CD4-positive, CD25-positive, alpha-beta regulatory T cell (primary cell): ENCODE measurements at regions not wholly inside any gene's neighbourhood (a gene's known extent, or its start where the extent isn't known, plus 50 kb on each side); places are given as distances from the start of the nearest gene placed in this dataset.

Experiments used
- ATAC-seq, 2 donors: fragments of 150-1000 bp; cut with Tn5 transposase; one replicate each; pipeline ENCODE4 v1.10.0; 2021; ENCODE audit warnings: low read depth in 2 of 2, moderate number of reproducible peaks in 2 of 2, moderate library complexity in 1 of 2
- DNase-seq, 3 donors: peaks; one replicate each; pipeline versions ENCODE4 v3.0.0 to v3.0.0-alpha.2; 2012 to 2022; ENCODE audit warnings: mixed read lengths in 1 of 3
- H3K27ac ChIP-seq: one replicate; pipeline ENCODE4 v1.7.0; 2013; ENCODE audit warnings: mild to moderate bottlenecking, low read length; ENCODE audit not compliant: insufficient read depth, poor library complexity, severe bottlenecking
- H3K27me3 ChIP-seq: one replicate; pipeline ENCODE4 v1.7.0; 2013; ENCODE audit warnings: low read length; ENCODE audit not compliant: control insufficient read depth, insufficient read depth
- H3K36me3 ChIP-seq: one replicate; pipeline ENCODE4 v1.7.0; 2013; ENCODE audit warnings: mild to moderate bottlenecking, low read length, moderate library complexity; ENCODE audit not compliant: control insufficient read depth, insufficient read depth
- H3K4me1 ChIP-seq: 2 replicates; pipeline ENCODE4 v1.7.0; 2013; ENCODE audit warnings: mild to moderate bottlenecking, low read length; ENCODE audit not compliant: insufficient read depth, control insufficient read depth, poor library complexity, severe bottlenecking
- H3K4me3 ChIP-seq: one replicate; pipeline ENCODE4 v1.7.0; 2013; ENCODE audit warnings: low read depth, mild to moderate bottlenecking, low read length, moderate library complexity
- H3K9me3 ChIP-seq, 2 experiments: 1 replicate in 1 of 2; 2 replicates in 1 of 2; pipeline ENCODE4 v1.7.0; 2013; ENCODE audit warnings: low read length in 2 of 2, mild to moderate bottlenecking in 1 of 2, moderate library complexity in 1 of 2; ENCODE audit not compliant: control insufficient read depth in 2 of 2
- H3K27ac Mint-ChIP-seq, 3 donors: one replicate each; pipeline ENCODE4 v1.8.0; 2020 to 2022; ENCODE audit warnings: mild to moderate bottlenecking in 3 of 3, mixed read lengths in 3 of 3, moderate library complexity in 2 of 3
- H3K27me3 Mint-ChIP-seq: one replicate; pipeline ENCODE4 v1.8.0; 2022; ENCODE audit warnings: mild to moderate bottlenecking, mixed read lengths
- H3K36me3 Mint-ChIP-seq: one replicate; pipeline ENCODE4 v1.8.0; 2020; ENCODE audit warnings: mixed read lengths
- H3K4me1 Mint-ChIP-seq, 4 donors: one replicate each; pipeline ENCODE4 v1.8.0; 2020 to 2022; ENCODE audit warnings: mixed read lengths in 4 of 4, mild to moderate bottlenecking in 1 of 4
- H3K4me3 Mint-ChIP-seq, 4 donors: one replicate each; pipeline ENCODE4 v1.8.0; 2020 to 2022; ENCODE audit warnings: mild to moderate bottlenecking in 4 of 4, mixed read lengths in 4 of 4, moderate library complexity in 3 of 4
- H3K9me3 Mint-ChIP-seq, 7 donors: one replicate each; pipeline ENCODE4 v1.8.0; 2020 to 2022; ENCODE audit warnings: mixed read lengths in 7 of 7, mild to moderate bottlenecking in 3 of 7, moderate library complexity in 2 of 7

DNA sequence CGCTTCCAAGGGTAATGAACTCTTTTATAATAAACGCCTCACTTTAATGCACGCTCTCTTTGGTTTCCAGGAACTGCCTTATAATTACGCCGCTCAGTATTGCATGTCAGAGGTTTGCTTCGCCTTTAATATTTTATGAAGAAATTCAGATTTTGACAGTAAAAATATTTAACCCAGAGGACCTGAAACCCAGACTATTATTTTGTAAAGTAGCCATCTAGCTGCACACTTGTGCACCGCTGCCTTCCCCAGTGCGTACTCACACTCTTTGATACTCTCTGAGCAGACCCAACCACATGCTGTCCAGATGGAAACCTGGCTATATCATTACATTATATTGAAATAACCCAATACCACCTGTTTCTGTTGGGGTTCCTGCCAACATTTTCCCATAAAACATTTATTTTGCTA, 270.1 kb downstream of the C1D start:
- Histone ChIP-seq H3K27ac (no peak overlapping the region), H3K4me3 (no peak overlapping the region), H3K4me1 (no peaks in the 10 kb centered on the region), H3K27me3 (no peaks in the 10 kb centered on the region), H3K36me3 (no peaks in the 10 kb centered on the region), H3K9me3 (no peaks in the 10 kb centered on the region)
- H3K27ac Mint-ChIP-seq: no peak overlapping the region
- DNase-seq (no peak), ATAC-seq (no peak)
- peaks cover 6% of the 10 kb centered on the region for H3K27me3 Mint-ChIP-seq
- H3K36me3 Mint-ChIP-seq: no peaks in the 10 kb centered on the region
- H3K4me1 Mint-ChIP-seq: no peaks in the 10 kb centered on the region
- peaks cover 0 to 2% (median 0%) of the 10 kb centered on the region in 7 donors for H3K9me3 Mint-ChIP-seq
- no peak overlapping the region for H3K4me3 Mint-ChIP-seq

- H3K27me3 Mint-ChIP-seq: peaks cover 13% of the 10 kb centered on the region
- H3K27ac Mint-ChIP-seq: no peak overlapping the region
- peaks cover 0 to 3% (median 0%) of the 10 kb centered on the region in 7 donors for H3K9me3 Mint-ChIP-seq
- no peaks in the 10 kb centered on the region for H3K27me3 ChIP-seq
- no peaks in the 10 kb centered on the region for H3K4me1 ChIP-seq
- H3K9me3 ChIP-seq: no peaks in the 10 kb centered on the region
- ATAC-seq (no peak), DNase-seq (no peak)
- no peaks in the 10 kb centered on the region for H3K36me3 ChIP-seq
- H3K4me3 ChIP-seq: no peak overlapping the region
- H3K27ac ChIP-seq: no peak overlapping the region
- H3K4me1 Mint-ChIP-seq: no peaks in the 10 kb centered on the region
- H3K36me3 Mint-ChIP-seq: no peaks in the 10 kb centered on the region
- no peak overlapping the region for H3K4me3 Mint-ChIP-seq
Observed at GRCh38 chr2:67797801-67798540, 264.8 kb downstream of the C1D start.

DNA sequence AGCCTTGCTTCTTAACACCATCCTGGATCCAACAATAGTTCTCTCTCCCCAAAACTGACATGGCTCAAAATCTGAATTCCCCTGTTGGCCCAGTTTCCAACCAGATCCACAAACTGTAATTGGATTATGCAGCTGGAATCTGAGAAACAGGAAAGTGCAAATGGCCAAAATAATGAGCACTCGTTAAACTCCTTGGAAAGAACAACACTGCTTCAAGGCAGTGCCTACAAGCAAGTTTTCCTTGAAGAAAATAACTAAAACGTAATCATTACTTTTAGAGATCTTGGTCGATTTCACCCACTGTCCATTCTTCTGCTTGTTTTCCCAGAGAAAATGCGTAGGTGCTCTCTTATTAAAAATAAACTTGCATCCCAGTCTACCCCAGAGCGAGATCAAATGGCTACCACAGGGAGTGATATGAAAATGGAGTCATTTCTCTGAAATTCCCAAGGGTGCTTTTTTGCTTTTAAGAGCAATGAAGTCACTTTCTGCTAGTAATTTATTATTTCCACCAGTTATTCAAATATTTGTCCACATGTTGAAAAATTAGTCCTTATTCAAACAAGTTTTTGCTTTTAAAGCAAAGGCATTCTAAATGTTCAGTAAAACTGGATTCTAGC, 264.2 kb downstream of the C1D start:
- H3K36me3 ChIP-seq: no peaks in the 10 kb centered on the region
- no peak for ATAC-seq
- H3K9me3 Mint-ChIP-seq: peaks cover 0 to 5% (median 0%) of the 10 kb centered on the region in 7 donors
- no peak overlapping the region for H3K4me3 Mint-ChIP-seq
- H3K27ac Mint-ChIP-seq: no peak overlapping the region
- H3K27me3 Mint-ChIP-seq: peaks cover 13% of the 10 kb centered on the region
- H3K27ac ChIP-seq: no peak overlapping the region
- DNase-seq: no peak
- H3K36me3 Mint-ChIP-seq: no peaks in the 10 kb centered on the region
- no peaks in the 10 kb centered on the region for H3K27me3 ChIP-seq
- H3K9me3 ChIP-seq: no peaks in the 10 kb centered on the region
- H3K4me3 ChIP-seq: no peak overlapping the region
- H3K4me1 Mint-ChIP-seq: no peaks in the 10 kb centered on the region
- H3K4me1 ChIP-seq: no peaks in the 10 kb centered on the region

- peaks cover 0 to 5% (median 0%) of the 10 kb centered on the region in 7 donors for H3K9me3 Mint-ChIP-seq
- no peaks in the 10 kb centered on the region for H3K9me3 ChIP-seq
- H3K4me1 ChIP-seq: no peaks in the 10 kb centered on the region
- DNase-seq (no peak), ATAC-seq (no peak)
- no peak overlapping the region for H3K4me3 ChIP-seq
- no peak overlapping the region for H3K27ac ChIP-seq
- no peaks in the 10 kb centered on the region for H3K4me1 Mint-ChIP-seq
- H3K27me3 Mint-ChIP-seq: peaks cover 13% of the 10 kb centered on the region
- H3K36me3 ChIP-seq: no peaks in the 10 kb centered on the region
- no peak overlapping the region for H3K27ac Mint-ChIP-seq
- H3K4me3 Mint-ChIP-seq: no peak overlapping the region
- no peaks in the 10 kb centered on the region for H3K27me3 ChIP-seq
- no peaks in the 10 kb centered on the region for H3K36me3 Mint-ChIP-seq
Observed at GRCh38 chr2:67799886-67800285, 262.9 kb downstream of the C1D start.

DNA sequence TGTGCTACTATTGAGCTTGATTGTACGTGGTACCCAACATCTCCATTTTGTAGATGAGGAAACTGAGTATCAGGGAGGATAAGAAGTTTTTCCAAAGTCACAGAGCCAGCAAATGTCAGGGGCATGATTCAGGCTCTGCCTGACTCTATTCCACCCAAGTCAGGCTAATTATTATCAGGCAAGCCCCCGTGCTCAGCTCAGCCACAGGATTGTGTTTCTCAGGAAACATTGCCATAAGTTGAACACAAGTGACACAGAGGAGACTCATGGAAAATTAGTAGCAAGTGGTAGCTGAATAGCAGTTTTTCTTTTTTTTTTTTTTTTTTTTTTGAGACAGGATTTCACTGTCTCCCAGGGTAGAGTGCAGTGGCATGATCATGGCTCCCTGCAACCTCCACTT, 260.5 kb downstream of the C1D start:
- H3K36me3 Mint-ChIP-seq: no peaks in the 10 kb centered on the region
- Histone ChIP-seq H3K4me1 (no peaks in the 10 kb centered on the region), H3K4me3 (no peak overlapping the region), H3K27me3 (no peaks in the 10 kb centered on the region), H3K27ac (no peak overlapping the region), H3K36me3 (no peaks in the 10 kb centered on the region), H3K9me3 (no peaks in the 10 kb centered on the region)
- no peak for ATAC-seq
- DNase-seq: no peak
- H3K27me3 Mint-ChIP-seq: peaks cover 7% of the 10 kb centered on the region
- peaks cover 0 to 6% (median 2%) of the 10 kb centered on the region in 7 donors for H3K9me3 Mint-ChIP-seq
- peaks cover 0 to 4% (median 0%) of the 10 kb centered on the region in 4 donors for H3K4me1 Mint-ChIP-seq
- H3K27ac Mint-ChIP-seq: no peak overlapping the region
- no peak overlapping the region for H3K4me3 Mint-ChIP-seq

- ATAC-seq: no peak
- no peaks in the 10 kb centered on the region for H3K36me3 Mint-ChIP-seq
Observed at GRCh38 chr2:67802824-67803223, 260.0 kb downstream of the C1D start.

GRCh38 chr2:67806816-67807215, 256.0 kb downstream of the C1D start:
- DNase-seq (no peak), ATAC-seq (no peak)
- Mint-ChIP-seq H3K4me1 (peaks cover 0 to 4% (median 0%) of the 10 kb centered on the region in 4 donors), H3K27ac (no peak overlapping the region), H3K36me3 (peaks cover 4% of the 10 kb centered on the region), H3K4me3 (no peak overlapping the region), H3K9me3 (peaks cover 1 to 14% (median 8%) of the 10 kb centered on the region in 7 donors), H3K27me3 (no peaks in the 10 kb centered on the region)
- Histone ChIP-seq H3K36me3 (no peaks in the 10 kb centered on the region), H3K4me1 (no peaks in the 10 kb centered on the region), H3K4me3 (no peak overlapping the region), H3K27ac (no peak overlapping the region), H3K27me3 (no peaks in the 10 kb centered on the region), H3K9me3 (peaks cover 0 to 4% of the 10 kb centered on the region in 2 experiments)

More at GRCh38 chr2:67802824-67803223, 260.0 kb downstream of the C1D start:
- Mint-ChIP-seq H3K4me1 (peaks cover 0 to 4% (median 0%) of the 10 kb centered on the region in 4 donors), H3K4me3 (no peak overlapping the region), H3K9me3 (peaks cover 0 to 8% (median 4%) of the 10 kb centered on the region in 7 donors), H3K27ac (no peak overlapping the region), H3K27me3 (peaks cover 7% of the 10 kb centered on the region)
- no peak overlapping the region for H3K27ac ChIP-seq
- no peaks in the 10 kb centered on the region for H3K36me3 ChIP-seq
- H3K27me3 ChIP-seq: no peaks in the 10 kb centered on the region
- no peak overlapping the region for H3K4me3 ChIP-seq
- DNase-seq: no peak
- no peaks in the 10 kb centered on the region for H3K4me1 ChIP-seq
- H3K9me3 ChIP-seq: no peaks in the 10 kb centered on the region

DNA sequence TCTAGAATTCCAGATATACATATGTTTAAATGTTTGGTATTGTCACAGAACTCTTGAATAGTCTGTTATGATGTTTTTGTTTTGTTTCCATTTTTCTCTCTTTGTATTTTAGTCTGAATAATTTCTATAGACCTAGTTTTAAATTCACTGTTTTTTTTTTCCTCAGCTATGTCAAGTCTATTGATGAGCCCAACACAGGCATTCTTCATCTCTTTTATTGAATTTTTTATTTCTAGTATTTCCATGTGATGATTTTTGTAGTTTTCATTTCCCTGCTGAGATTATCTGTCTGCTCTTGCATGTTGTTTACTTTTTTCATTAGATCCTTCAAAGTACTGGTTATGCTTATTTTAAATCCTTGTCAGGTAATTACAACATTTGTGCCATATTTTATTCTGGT, 254.7 kb downstream of the C1D start:
- ATAC-seq (no peak), DNase-seq (no peak)
- Histone ChIP-seq H3K4me1 (no peaks in the 10 kb centered on the region), H3K27me3 (no peaks in the 10 kb centered on the region), H3K4me3 (no peak overlapping the region), H3K36me3 (no peaks in the 10 kb centered on the region), H3K9me3 (peaks cover 0 to 4% of the 10 kb centered on the region in 2 experiments), H3K27ac (no peak overlapping the region)
- Mint-ChIP-seq H3K27me3 (no peaks in the 10 kb centered on the region), H3K36me3 (peaks cover 4% of the 10 kb centered on the region), H3K4me3 (no peak overlapping the region), H3K27ac (no peak overlapping the region), H3K9me3 (peaks cover 1 to 18% (median 11%) of the 10 kb centered on the region in 7 donors), H3K4me1 (peaks cover 0 to 4% (median 0%) of the 10 kb centered on the region in 4 donors)
